ENCODE measurements at regions not wholly inside any gene's neighbourhood (a gene's known extent, or its start where the extent isn't known, plus 50 kb on each side); places are given as distances from the start of the nearest gene placed in this dataset.

- Histone ChIP-seq H2BK5ac (ENCODE audit: low read depth, low read length, poor library complexity, severe bottlenecking) (no peak overlapping the region), H2BK120ac (ENCODE audit: low read depth, low read length) (no peak overlapping the region), H3K4me1 (ENCODE audit: control insufficient read depth, insufficient read depth, low read depth, low read length) (no peaks in the 10 kb centered on the region), H3K18ac (ENCODE audit: low read depth in 1 of 2, low read length in 2 of 2) (no peak overlapping the region), H4K91ac (ENCODE audit: low read length) (no peak overlapping the region), H3K79me1 (replicated peaks; ENCODE audit: low read length, poor library complexity, severe bottlenecking) (no peaks in the 10 kb centered on the region), H2AK5ac (ENCODE audit: low read length, severe bottlenecking) (no peak overlapping the region), H3K36me3 (ENCODE audit: control insufficient read depth in 1 of 2, insufficient read depth in 2 of 2, low read depth in 1 of 2, low read length in 2 of 2) (no peaks in the 10 kb centered on the region), H3K27me3 (ENCODE audit: control insufficient read depth in 1 of 2, insufficient read depth in 1 of 2, low read length in 2 of 2) (no peaks in the 10 kb centered on the region), H3K9ac (ENCODE audit: low read length) (no peak overlapping the region), H2BK12ac (ENCODE audit: low read length in 2 of 2) (no peak overlapping the region), H3K23ac (ENCODE audit: low read length in 2 of 2) (no peak overlapping the region), H3K4ac (ENCODE audit: low read depth in 1 of 2, low read length in 2 of 2) (no peak overlapping the region), H3K4me2 (ENCODE audit: low read length, poor library complexity, severe bottlenecking) (no peak overlapping the region), H2BK15ac (ENCODE audit: low read depth, poor library complexity, severe bottlenecking) (no peak overlapping the region), H4K8ac (ENCODE audit: low read length) (no peak overlapping the region), H3K14ac (ENCODE audit: low read length in 2 of 2) (no peak overlapping the region), H3K27ac (ENCODE audit: low read length, poor library complexity, severe bottlenecking) (no peak overlapping the region), H3K4me3 (ENCODE audit: insufficient read depth in 1 of 2, low read depth in 1 of 2, low read length in 2 of 2) (no peak overlapping the region), H2AFZ (ENCODE audit: low read depth, low read length) (no peak overlapping the region), H3K9me3 (ENCODE audit: control insufficient read depth, low read length) (no peaks in the 10 kb centered on the region)
- DNase-seq = no peak
- WGBS = 94% methylated on average over 2 of the region's 3 CpGs
Measured at GRCh38 chr15:46997501-46997900, 719.8 kb upstream of the SEMA6D start.

GRCh38 chr15:47003568-47003967 lies 713.7 kb upstream of the SEMA6D start:
- Histone ChIP-seq H4K91ac (ENCODE audit: low read length) (no peak overlapping the region), H3K27me3 (ENCODE audit: control insufficient read depth in 1 of 2, insufficient read depth in 1 of 2, low read length in 2 of 2) (no peaks in the 10 kb centered on the region), H3K18ac (ENCODE audit: low read depth in 1 of 2, low read length in 2 of 2) (no peak overlapping the region), H3K9ac (ENCODE audit: low read length) (no peak overlapping the region), H3K36me3 (ENCODE audit: control insufficient read depth in 1 of 2, insufficient read depth in 2 of 2, low read depth in 1 of 2, low read length in 2 of 2) (no peaks in the 10 kb centered on the region), H2BK15ac (ENCODE audit: low read depth, poor library complexity, severe bottlenecking) (no peak overlapping the region), H2AFZ (ENCODE audit: low read depth, low read length) (no peak overlapping the region), H2BK12ac (ENCODE audit: low read length in 2 of 2) (no peak overlapping the region), H3K27ac (ENCODE audit: low read length, poor library complexity, severe bottlenecking) (no peak overlapping the region), H3K4ac (ENCODE audit: low read depth in 1 of 2, low read length in 2 of 2) (no peak overlapping the region), H3K9me3 (ENCODE audit: control insufficient read depth, low read length) (peaks cover 31% of the 10 kb centered on the region), H2BK120ac (ENCODE audit: low read depth, low read length) (no peak overlapping the region), H3K79me1 (replicated peaks; ENCODE audit: low read length, poor library complexity, severe bottlenecking) (no peaks in the 10 kb centered on the region), H3K23ac (ENCODE audit: low read length in 2 of 2) (no peak overlapping the region), H4K8ac (ENCODE audit: low read length) (no peak overlapping the region), H2BK5ac (ENCODE audit: low read depth, low read length, poor library complexity, severe bottlenecking) (no peak overlapping the region), H3K14ac (ENCODE audit: low read length in 2 of 2) (no peak overlapping the region), H3K4me1 (ENCODE audit: control insufficient read depth, insufficient read depth, low read depth, low read length) (no peaks in the 10 kb centered on the region), H3K4me3 (ENCODE audit: insufficient read depth in 1 of 2, low read depth in 1 of 2, low read length in 2 of 2) (no peak overlapping the region), H3K4me2 (ENCODE audit: low read length, poor library complexity, severe bottlenecking) (no peak overlapping the region), H2AK5ac (ENCODE audit: low read length, severe bottlenecking) (no peak overlapping the region)
- WGBS = no CpG with 5 or more reads among the region's 1 CpG
- no peak for DNase-seq

- Histone ChIP-seq H3K14ac (ENCODE audit: low read length in 2 of 2) (no peak overlapping the region), H3K23ac (ENCODE audit: low read length in 2 of 2) (no peak overlapping the region), H3K4me1 (ENCODE audit: control insufficient read depth, insufficient read depth, low read depth, low read length) (no peaks in the 10 kb centered on the region), H2BK12ac (ENCODE audit: low read length in 2 of 2) (no peak overlapping the region), H2AFZ (ENCODE audit: low read depth, low read length) (no peak overlapping the region), H3K36me3 (ENCODE audit: control insufficient read depth in 1 of 2, insufficient read depth in 2 of 2, low read depth in 1 of 2, low read length in 2 of 2) (no peaks in the 10 kb centered on the region), H3K27ac (ENCODE audit: low read length, poor library complexity, severe bottlenecking) (no peak overlapping the region), H3K27me3 (ENCODE audit: control insufficient read depth in 1 of 2, insufficient read depth in 1 of 2, low read length in 2 of 2) (no peaks in the 10 kb centered on the region), H3K18ac (ENCODE audit: low read depth in 1 of 2, low read length in 2 of 2) (no peak overlapping the region), H3K4me3 (ENCODE audit: insufficient read depth in 1 of 2, low read depth in 1 of 2, low read length in 2 of 2) (no peak overlapping the region), H2BK120ac (ENCODE audit: low read depth, low read length) (no peak overlapping the region), H2AK5ac (ENCODE audit: low read length, severe bottlenecking) (no peak overlapping the region), H3K9me3 (ENCODE audit: control insufficient read depth, low read length) (peaks cover 45% of the 10 kb centered on the region), H3K4ac (ENCODE audit: low read depth in 1 of 2, low read length in 2 of 2) (no peak overlapping the region), H3K4me2 (ENCODE audit: low read length, poor library complexity, severe bottlenecking) (no peak overlapping the region), H4K8ac (ENCODE audit: low read length) (no peak overlapping the region), H2BK5ac (ENCODE audit: low read depth, low read length, poor library complexity, severe bottlenecking) (no peak overlapping the region), H3K79me1 (replicated peaks; ENCODE audit: low read length, poor library complexity, severe bottlenecking) (no peaks in the 10 kb centered on the region), H3K9ac (ENCODE audit: low read length) (no peak overlapping the region), H4K91ac (ENCODE audit: low read length) (no peak overlapping the region), H2BK15ac (ENCODE audit: low read depth, poor library complexity, severe bottlenecking) (no peak overlapping the region)
- no peak for DNase-seq
Measured at GRCh38 chr15:47013446-47013845, 703.9 kb upstream of the SEMA6D start.

- H3K36me3 ChIP-seq (ENCODE audit: control insufficient read depth in 1 of 2, insufficient read depth in 2 of 2, low read depth in 1 of 2, low read length in 2 of 2) = no peaks in the 10 kb centered on the region
- H4K91ac ChIP-seq (ENCODE audit: low read length) = no peak overlapping the region
- H3K9me3 ChIP-seq (ENCODE audit: control insufficient read depth, low read length) = peaks cover 17% of the 10 kb centered on the region
- no peak overlapping the region for H2BK5ac ChIP-seq (ENCODE audit: low read depth, low read length, poor library complexity, severe bottlenecking)
- no peak overlapping the region for H3K27ac ChIP-seq (ENCODE audit: low read length, poor library complexity, severe bottlenecking)
- H3K18ac ChIP-seq (ENCODE audit: low read depth in 1 of 2, low read length in 2 of 2) = no peak overlapping the region
- no peak overlapping the region for H4K8ac ChIP-seq (ENCODE audit: low read length)
- no peaks in the 10 kb centered on the region for H3K4me1 ChIP-seq (ENCODE audit: control insufficient read depth, insufficient read depth, low read depth, low read length)
- no peak overlapping the region for H3K4ac ChIP-seq (ENCODE audit: low read depth in 1 of 2, low read length in 2 of 2)
- no peak overlapping the region for H3K4me3 ChIP-seq (ENCODE audit: insufficient read depth in 1 of 2, low read depth in 1 of 2, low read length in 2 of 2)
- 89% methylated on average over 5 of the region's 5 CpGs for WGBS
- H3K27me3 ChIP-seq (ENCODE audit: control insufficient read depth in 1 of 2, insufficient read depth in 1 of 2, low read length in 2 of 2) = no peaks in the 10 kb centered on the region
- DNase-seq = peak; percentile 6
- no peak overlapping the region for H2AFZ ChIP-seq (ENCODE audit: low read depth, low read length)
- H3K23ac ChIP-seq (ENCODE audit: low read length in 2 of 2) = no peak overlapping the region
- no peaks in the 10 kb centered on the region for H3K79me1 ChIP-seq (replicated peaks; ENCODE audit: low read length, poor library complexity, severe bottlenecking)
- H2BK120ac ChIP-seq (ENCODE audit: low read depth, low read length) = no peak overlapping the region
- no peak overlapping the region for H3K14ac ChIP-seq (ENCODE audit: low read length in 2 of 2)
- H2AK5ac ChIP-seq (ENCODE audit: low read length, severe bottlenecking) = no peak overlapping the region
- no peak overlapping the region for H3K4me2 ChIP-seq (ENCODE audit: low read length, poor library complexity, severe bottlenecking)
- no peak overlapping the region for H2BK12ac ChIP-seq (ENCODE audit: low read length in 2 of 2)
- no peak overlapping the region for H3K9ac ChIP-seq (ENCODE audit: low read length)
- H2BK15ac ChIP-seq (ENCODE audit: low read depth, poor library complexity, severe bottlenecking) = no peak overlapping the region
Measured at GRCh38 chr15:47027322-47027946, 689.9 kb upstream of the SEMA6D start.
